OCI-LY7 (cell line): ENCODE measurements at regions not wholly inside any gene's neighbourhood (a gene's known extent, or its start where the extent isn't known, plus 50 kb on each side); places are given as distances from the start of the nearest gene placed in this dataset.

Experiments used
- CTCF ChIP-seq: fragments of 200-600 bp; sonication (generic); conservative IDR thresholded peaks from 2 replicates; pipeline ENCODE4 v1.5.1; 2014; ENCODE audit warnings: mild to moderate bottlenecking, antibody characterized with exemption, low read length, moderate library complexity, mixed read lengths
- EZH2phosphoT487 ChIP-seq: fragments of 200-600 bp; sonication (generic); IDR thresholded peaks from 2 replicates; pipeline ENCODE4 v1.6.1; 2018; ENCODE audit warnings: low read depth, borderline replicate concordance, mild to moderate bottlenecking, mixed run types, antibody characterized with exemption, low read length, moderate library complexity, mixed read lengths

GRCh38 chr11:121383716-121384115 is 68.4 kb upstream of the SORL1 start:
- no peak for TF ChIP-seq CTCF
- no peak for TF ChIP-seq EZH2phosphoT487
